Gastroesophageal sphincter (tissue), 4 donors: ENCODE measurements at regions not wholly inside any gene's neighbourhood (a gene's known extent, or its start where the extent isn't known, plus 50 kb on each side); places are given as distances from the start of the nearest gene placed in this dataset.

Source experiments
- ATAC-seq: fragments of 150-250 bp; one replicate; pipeline ENCODE4 v1.9.1; 2016; ENCODE audit warnings: mild to moderate bottlenecking, moderate library complexity
- H3K27ac ChIP-seq, 4 donors: fragments of 200-600 bp; sonication (generic) in 3 of 4; 1 replicate in 3 of 4; 2 replicates in 1 of 4; pipeline ENCODE4 v1.5.1; 2016 to 2019
- H3K27me3 ChIP-seq: fragments of 200-600 bp; sonication (generic); one replicate; pipeline ENCODE4 v1.5.1; 2019
- H3K36me3 ChIP-seq, 2 donors: fragments of 200-600 bp; sonication (generic); one replicate each; pipeline ENCODE4 v1.5.1; 2019; ENCODE audit warnings: control low read depth in 1 of 2
- H3K4me1 ChIP-seq, 3 donors: fragments of 200-600 bp; sonication (generic); 1 replicate in 2 of 3; 2 replicates in 1 of 3; pipeline ENCODE4 v1.5.1; 2016 to 2019; ENCODE audit warnings: control low read depth in 2 of 3
- H3K4me3 ChIP-seq, 2 donors: fragments of 200-600 bp; sonication (generic); one replicate each; pipeline ENCODE4 v1.5.1; 2019; ENCODE audit warnings: mild to moderate bottlenecking in 1 of 2, moderate library complexity in 1 of 2
- H3K9me3 ChIP-seq, 3 donors: fragments of 200-600 bp; sonication (generic); one replicate each; pipeline ENCODE4 v1.5.1; 2017 to 2019; ENCODE audit warnings: control low read depth in 2 of 3
- CTCF ChIP-seq, 4 experiments: fragments of 200-600 bp in 2 of 4; fragments of 450-650 bp in 2 of 4; sonication (generic) in 1 of 4; IDR thresholded peaks; one replicate each; pipeline ENCODE4 v1.5.1; 2017 to 2019; ENCODE audit warnings: antibody characterized with exemption in 4 of 4, mild to moderate bottlenecking in 2 of 4, moderate library complexity in 2 of 4
- EP300 ChIP-seq: sonication (generic); formaldehyde crosslinking; IDR thresholded peaks from one replicate; pipeline ENCODE4 v1.6.1; 2017; ENCODE audit warnings: antibody characterized with exemption, mild to moderate bottlenecking
- POLR2A ChIP-seq, 2 donors: fragments of 450-650 bp; IDR thresholded peaks; one replicate each; pipeline ENCODE4 v1.6.1; 2017; ENCODE audit warnings: antibody characterized with exemption in 2 of 2, mild to moderate bottlenecking in 2 of 2, moderate library complexity in 1 of 2
- POLR2AphosphoS5 ChIP-seq: sonication (generic); formaldehyde crosslinking; IDR thresholded peaks from one replicate; pipeline ENCODE4 v1.6.1; 2017; ENCODE audit warnings: antibody characterized with exemption
- WGBS, 2 donors: methylation state at CpG; one replicate each; pipeline ENCODE4 v1.1.5; 2018; ENCODE audit warnings: low coverage in 1 of 2; 5-methylcytosine and 5-hydroxymethylcytosine counted together

DNA sequence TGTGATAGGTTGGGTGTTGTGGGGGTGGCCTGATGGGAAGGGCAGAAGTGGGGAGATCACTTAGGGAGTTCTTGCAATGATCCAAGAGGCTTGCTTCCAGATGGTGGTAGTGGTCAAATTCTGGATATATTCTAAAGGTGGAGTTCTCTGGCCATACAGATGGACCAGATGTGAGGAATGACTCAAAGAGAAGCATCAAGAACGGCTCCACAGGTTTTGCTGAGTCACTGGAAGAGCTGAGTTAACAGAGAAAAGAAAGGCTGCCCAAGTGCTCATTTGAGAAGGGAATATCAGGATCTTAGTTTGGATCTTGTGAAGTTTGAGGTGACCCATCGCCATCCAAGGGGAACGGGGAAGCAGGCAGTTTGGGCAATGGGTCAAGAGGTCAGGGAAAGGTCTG lies 192.9 kb upstream of the GALNT2 start:
- no peak for ATAC-seq
- H3K27ac ChIP-seq: no peak overlapping the region
- WGBS, 2 donors: 74 to 79% methylated on average over 3 of the region's 3 CpGs
- H3K4me1 ChIP-seq: peaks cover 0 to 53% (median 7%) of the 10 kb centered on the region in 3 donors
- no peak overlapping the region for H3K4me3 ChIP-seq
- TF ChIP-seq POLR2AphosphoS5: no peak
- no peak for TF ChIP-seq POLR2A (IDR thresholded peaks at IDR 0.05)
- no peak for TF ChIP-seq EP300
- no peak for TF ChIP-seq CTCF (IDR thresholded peaks at IDR 0.05)
- H3K36me3 ChIP-seq: no peaks in the 10 kb centered on the region
- no peaks in the 10 kb centered on the region for H3K9me3 ChIP-seq
- H3K27me3 ChIP-seq: no peaks in the 10 kb centered on the region

- WGBS, 2 donors: 68 to 80% methylated on average over 2 of the region's 2 CpGs
- Histone ChIP-seq H3K4me3 (no peak overlapping the region), H3K36me3 (no peaks in the 10 kb centered on the region), H3K27ac (no peak overlapping the region), H3K9me3 (no peaks in the 10 kb centered on the region), H3K27me3 (no peaks in the 10 kb centered on the region), H3K4me1 (peaks cover 0 to 53% (median 2%) of the 10 kb centered on the region in 3 donors)
- ATAC-seq: no peak
- TF ChIP-seq POLR2A (IDR thresholded peaks at IDR 0.05): no peak
- TF ChIP-seq POLR2AphosphoS5: no peak
- no peak for TF ChIP-seq CTCF (IDR thresholded peaks at IDR 0.05)
- TF ChIP-seq EP300: no peak
Observed at GRCh38 chr1:229874609-229875008, 192.4 kb upstream of the GALNT2 start.

DNA sequence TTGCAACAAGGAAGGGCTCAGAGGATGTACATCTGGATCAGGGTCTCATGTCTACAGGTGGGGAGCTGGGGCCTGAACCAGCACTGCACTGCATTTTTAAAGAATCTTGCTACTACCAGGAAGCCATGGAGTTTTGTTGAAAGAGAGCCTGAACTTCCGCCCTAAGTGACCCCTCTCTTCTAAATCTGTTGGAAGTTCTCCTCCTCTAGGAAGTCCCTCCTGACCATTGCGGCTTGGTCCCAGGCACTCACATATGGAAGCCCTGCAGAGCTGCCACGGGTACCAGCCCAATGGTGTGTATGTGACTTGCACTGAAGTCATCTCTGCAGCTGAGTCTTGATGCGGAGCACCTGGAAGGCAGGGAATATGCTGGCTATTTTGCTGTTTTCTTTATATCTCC lies 192.0 kb upstream of the GALNT2 start:
- Histone ChIP-seq H3K4me3 (no peak overlapping the region), H3K4me1 (peaks cover 0 to 53% (median 0%) of the 10 kb centered on the region in 3 donors), H3K36me3 (no peaks in the 10 kb centered on the region), H3K27me3 (no peaks in the 10 kb centered on the region), H3K9me3 (no peaks in the 10 kb centered on the region), H3K27ac (no peak overlapping the region)
- TF ChIP-seq POLR2AphosphoS5: no peak
- no peak for TF ChIP-seq CTCF (IDR thresholded peaks at IDR 0.05)
- no peak for TF ChIP-seq EP300
- TF ChIP-seq POLR2A (IDR thresholded peaks at IDR 0.05): no peak
- no peak for ATAC-seq
- WGBS, 2 donors: 77 to 93% methylated on average over 3 to 4 of the region's 4 CpGs

- Histone ChIP-seq H3K27ac (peak overlapping the region; percentile 73 to 85 (median 80)), H3K4me1 (peaks cover 0 to 52% (median 0%) of the 10 kb centered on the region in 3 donors), H3K4me3 (no peak overlapping the region), H3K9me3 (no peaks in the 10 kb centered on the region), H3K36me3 (no peaks in the 10 kb centered on the region), H3K27me3 (no peaks in the 10 kb centered on the region)
- ATAC-seq: peak; percentile 77
- TF ChIP-seq POLR2AphosphoS5 (no peak), EP300 (no peak), POLR2A (IDR thresholded peaks at IDR 0.05) (no peak), CTCF (IDR thresholded peaks at IDR 0.05) (peak in 2 of 4 experiments; percentile 9 to 12)
- WGBS, 2 donors: 31 to 40% methylated on average over 3 of the region's 3 CpGs
Observed at GRCh38 chr1:229879746-229880145, 187.3 kb upstream of the GALNT2 start.

DNA sequence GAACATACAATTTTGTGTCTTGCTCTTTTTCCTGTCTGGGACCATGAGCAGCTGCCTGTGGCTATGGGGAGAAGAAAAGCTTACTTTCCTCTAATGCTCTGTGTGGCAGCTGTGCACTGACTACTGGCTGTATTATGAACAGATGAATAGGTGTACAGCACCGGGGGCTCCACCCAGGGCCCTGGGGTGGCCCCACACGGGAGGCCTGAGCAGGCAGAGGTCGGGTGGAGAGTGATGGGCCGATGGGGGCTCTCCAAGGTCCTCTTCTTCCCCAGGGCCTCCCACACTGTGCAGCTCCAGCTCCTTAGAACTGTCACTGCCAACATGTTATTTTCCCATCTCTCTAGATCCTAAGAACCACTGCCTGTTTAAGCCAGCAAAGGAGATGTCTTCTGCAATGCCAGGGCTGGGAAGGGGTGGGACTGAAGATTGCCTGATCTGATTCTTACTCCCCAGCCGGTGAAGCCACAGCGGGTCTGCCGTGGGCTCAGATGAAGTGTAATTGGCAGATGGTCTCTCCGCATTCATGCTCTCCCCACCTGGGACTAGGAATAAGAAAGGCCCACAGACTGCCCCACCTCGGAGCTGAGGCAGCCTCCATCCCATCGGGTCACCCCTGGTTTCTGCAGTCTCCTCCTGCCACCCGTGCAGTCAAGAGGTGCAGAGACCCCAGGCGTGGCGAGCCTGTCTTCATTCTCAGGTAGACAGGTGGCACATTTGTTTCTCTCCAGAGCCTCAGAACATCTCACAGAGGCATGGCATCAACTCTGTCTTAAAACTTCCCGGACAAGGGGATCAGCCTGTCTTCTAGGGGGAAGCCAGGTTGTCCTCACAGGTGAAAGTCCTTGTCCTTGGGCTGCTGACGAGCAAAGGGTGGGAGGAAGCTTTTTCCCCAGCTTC lies 186.5 kb upstream of the GALNT2 start:
- TF ChIP-seq POLR2AphosphoS5 (no peak), CTCF (IDR thresholded peaks at IDR 0.05) (no peak), POLR2A (IDR thresholded peaks at IDR 0.05) (no peak), EP300 (no peak)
- 80 to 85% methylated on average over 1 to 4 of the region's 15 CpGs for WGBS, 2 donors
- no peaks in the 10 kb centered on the region for H3K36me3 ChIP-seq
- peak; percentile 32 for ATAC-seq
- no peak overlapping the region for H3K4me3 ChIP-seq
- H3K27me3 ChIP-seq: no peaks in the 10 kb centered on the region
- peak overlapping the region; percentile 15 to 85 (median 80) for H3K27ac ChIP-seq
- H3K9me3 ChIP-seq: no peaks in the 10 kb centered on the region
- peaks cover 0 to 52% (median 0%) of the 10 kb centered on the region in 3 donors for H3K4me1 ChIP-seq
